Loucy (cell line): ENCODE measurements at regions not wholly inside any gene's neighbourhood (a gene's known extent, or its start where the extent isn't known, plus 50 kb on each side); places are given as distances from the start of the nearest gene placed in this dataset.

Experiments used
- H2AFZ ChIP-seq: fragments of 200-600 bp; sonication (generic); 2 replicates; pipeline ENCODE4 v1.6.0; 2016; ENCODE audit warnings: antibody characterized with exemption, mild to moderate bottlenecking, low read length, moderate library complexity
- H3F3A ChIP-seq: fragments of 200-600 bp; 2 replicates; pipeline ENCODE4 v1.6.0; 2016; ENCODE audit warnings: antibody characterized with exemption, low read depth, mild to moderate bottlenecking
- H3K27me3 ChIP-seq: fragments of 200-600 bp; sonication (generic); 2 replicates; pipeline ENCODE4 v1.6.1; 2014; ENCODE audit warnings: low read length, mild to moderate bottlenecking; ENCODE audit not compliant: insufficient read depth, poor library complexity, severe bottlenecking
- H3K36me3 ChIP-seq: fragments of 200-600 bp; sonication (generic); 2 replicates; pipeline ENCODE4 v1.6.1; 2016; ENCODE audit warnings: low read length; ENCODE audit not compliant: insufficient read depth
- H3K4me1 ChIP-seq: fragments of 200-600 bp; sonication (generic); 2 replicates; pipeline ENCODE4 v1.5.1; 2014; ENCODE audit warnings: low read length, mild to moderate bottlenecking; ENCODE audit not compliant: insufficient read depth, poor library complexity, severe bottlenecking
- H3K4me2 ChIP-seq: fragments of 200-600 bp; sonication (generic); 2 replicates; pipeline ENCODE4 v1.6.0; 2014; ENCODE audit warnings: antibody characterized with exemption, low read length, low read depth, mild to moderate bottlenecking; ENCODE audit not compliant: poor library complexity, severe bottlenecking
- H3K4me3 ChIP-seq: fragments of 200-600 bp; sonication (generic); 2 replicates; pipeline ENCODE4 v1.5.1; 2014; ENCODE audit warnings: low read length, mild to moderate bottlenecking, mixed read lengths; ENCODE audit not compliant: poor library complexity, severe bottlenecking
- H3K79me2 ChIP-seq: fragments of 200-600 bp; sonication (generic); 2 replicates; pipeline ENCODE4 v1.6.1; 2014; ENCODE audit warnings: low read length; ENCODE audit not compliant: insufficient read depth
- H3K9ac ChIP-seq: fragments of 200-600 bp; sonication (generic); 2 replicates; pipeline ENCODE4 v1.6.0; 2014; ENCODE audit warnings: mild to moderate bottlenecking, low read depth, low read length, moderate library complexity; ENCODE audit not compliant: poor library complexity, severe bottlenecking
- H3K9me2 ChIP-seq: fragments of 200-600 bp; sonication (generic); replicated peaks from 2 replicates; pipeline ENCODE4 v1.6.1; 2016; ENCODE audit warnings: low read depth, low read length, mixed read lengths
- H3K9me3 ChIP-seq: fragments of 200-600 bp; sonication (generic); 2 replicates; pipeline ENCODE4 v1.6.1; 2014; ENCODE audit warnings: mild to moderate bottlenecking, antibody characterized with exemption, low read length, low read depth; ENCODE audit not compliant: insufficient read depth
- H4K20me1 ChIP-seq: fragments of 200-600 bp; sonication (generic); 2 replicates; pipeline ENCODE4 v1.6.0; 2014; ENCODE audit warnings: antibody characterized with exemption, low read length, mild to moderate bottlenecking; ENCODE audit not compliant: insufficient read depth, poor library complexity, severe bottlenecking
- CTCF ChIP-seq: fragments of 200-600 bp; sonication (generic); conservative IDR thresholded peaks from 2 replicates; pipeline ENCODE4 v1.5.1; 2014; ENCODE audit warnings: mild to moderate bottlenecking, antibody characterized with exemption, low read length
- EZH2phosphoT487 ChIP-seq: fragments of 200-600 bp; IDR thresholded peaks from 2 replicates; pipeline ENCODE4 v1.6.1; 2018; ENCODE audit warnings: antibody characterized with exemption, mild to moderate bottlenecking, moderate library complexity, borderline replicate concordance

- Histone ChIP-seq H3K27me3 (no peaks in the 10 kb centered on the region), H3K9me3 (0 out of 2 replicates have a peak, but pooled peaks cover 5% of the 10 kb centered on the region), H3K79me2 (no peaks in the 10 kb centered on the region), H3K4me3 (no peak overlapping the region), H3K9me2 (no peaks in the 10 kb centered on the region), H3K4me1 (peaks cover 7% of the 10 kb centered on the region), H4K20me1 (no peaks in the 10 kb centered on the region), H2AFZ (no peak overlapping the region), H3K36me3 (no peaks in the 10 kb centered on the region), H3K9ac (no peak overlapping the region), H3F3A (no peaks in the 10 kb centered on the region), H3K4me2 (no peak overlapping the region)
- TF ChIP-seq EZH2phosphoT487 (no peak), CTCF (no peak)
Observed at GRCh38 chr11:106161775-106162634, 84.5 kb downstream of the AASDHPPT start.

DNA sequence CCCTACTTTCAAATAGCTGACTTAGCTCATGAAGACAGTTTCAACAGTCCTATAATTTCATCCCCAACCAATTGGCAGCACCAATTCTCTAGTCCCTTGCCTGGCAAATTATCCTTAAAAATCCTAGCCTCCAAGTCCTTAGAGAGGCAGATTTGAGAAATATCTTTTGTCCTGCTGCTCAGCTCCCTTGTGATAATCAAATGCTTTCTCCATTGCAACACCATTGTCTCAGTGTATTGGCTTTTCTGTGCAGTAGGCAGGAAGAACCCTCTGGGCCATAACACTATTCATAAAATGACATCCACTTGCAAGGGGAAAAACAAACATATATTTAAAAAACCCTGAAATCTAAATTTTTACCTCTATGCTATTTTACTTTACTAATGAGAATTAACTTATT, 89.6 kb downstream of the AASDHPPT start:
- Histone ChIP-seq H3F3A (no peaks in the 10 kb centered on the region), H3K4me3 (no peak overlapping the region), H3K9me2 (no peaks in the 10 kb centered on the region), H3K9ac (no peak overlapping the region), H3K4me1 (peaks cover 7% of the 10 kb centered on the region), H3K79me2 (no peaks in the 10 kb centered on the region), H4K20me1 (no peaks in the 10 kb centered on the region), H3K27me3 (no peaks in the 10 kb centered on the region), H3K36me3 (no peaks in the 10 kb centered on the region), H3K9me3 (0 out of 2 replicates have a peak, but pooled peaks cover 5% of the 10 kb centered on the region), H3K4me2 (no peak overlapping the region), H2AFZ (no peak overlapping the region)
- TF ChIP-seq EZH2phosphoT487 (no peak), CTCF (no peak)

GRCh38 chr11:106172386-106172991, 95.0 kb downstream of the AASDHPPT start:
- Histone ChIP-seq H2AFZ (no peak overlapping the region), H3K9ac (no peak overlapping the region), H3K4me2 (no peak overlapping the region), H3K9me3 (no peaks in the 10 kb centered on the region), H3K4me1 (no peaks in the 10 kb centered on the region), H3K9me2 (no peaks in the 10 kb centered on the region), H3K4me3 (no peak overlapping the region), H3K79me2 (no peaks in the 10 kb centered on the region), H3K36me3 (no peaks in the 10 kb centered on the region), H4K20me1 (no peaks in the 10 kb centered on the region), H3F3A (no peaks in the 10 kb centered on the region), H3K27me3 (no peaks in the 10 kb centered on the region)
- TF ChIP-seq CTCF (no peak), EZH2phosphoT487 (no peak)
